Esophagus mucosa (tissue), 1 donor: ENCODE measurements at regions not wholly inside any gene's neighbourhood (a gene's known extent, or its start where the extent isn't known, plus 50 kb on each side); places are given as distances from the start of the nearest gene placed in this dataset.
"Not testable (repeated sequence)": the region's sequence is repeated elsewhere in the genome, so short reads cannot be mapped to it uniquely, and the experiment has no call there.

Source experiments
- ATAC-seq: fragments of 200-7000 bp; cut with Tn5 transposase; one replicate; pipeline ENCODE4 v1.9.1; 2020
- donor health status: DM: yes; HTN: yes; CAD: no.

DNA sequence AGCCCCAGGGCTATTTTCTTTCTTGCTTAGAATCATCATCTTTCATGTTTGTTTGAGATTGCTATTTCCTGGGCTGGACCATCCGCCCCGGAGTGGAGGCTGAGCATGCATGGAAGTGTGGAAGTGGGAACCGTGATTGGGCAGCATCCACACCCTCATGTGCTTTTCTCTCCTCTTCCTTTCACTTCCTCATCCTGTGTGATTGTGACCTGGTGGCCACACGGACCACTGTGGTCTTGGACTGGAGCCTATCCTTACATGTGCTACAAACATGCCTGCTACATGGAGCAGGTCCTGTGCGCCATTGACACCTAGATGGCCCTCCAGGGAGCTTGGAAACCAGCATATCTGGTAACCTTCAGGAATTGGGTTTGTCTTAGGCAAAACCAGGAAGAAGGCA, 175.9 kb upstream of the LCORL start:
- no peak for ATAC-seq

DNA sequence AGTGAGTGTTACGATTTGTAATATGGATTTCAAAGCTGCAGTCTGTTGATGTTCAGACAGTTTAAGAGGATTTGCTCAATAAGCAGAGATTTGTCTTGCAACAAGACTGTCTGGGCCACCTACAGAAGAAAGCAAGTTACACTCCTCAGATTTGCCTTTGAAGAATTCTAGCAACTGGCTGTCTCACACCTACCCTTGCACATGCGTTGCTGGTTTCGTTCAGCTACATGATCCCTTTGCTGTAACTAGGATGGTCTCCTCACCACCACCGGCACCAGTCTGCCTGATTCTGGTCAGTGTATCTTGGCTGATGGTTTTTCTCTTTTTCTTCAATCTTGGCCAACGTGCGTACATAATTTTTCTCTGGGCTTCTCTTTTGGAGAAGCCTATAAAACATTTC, 172.7 kb upstream of the LCORL start:
- no peak for ATAC-seq

DNA sequence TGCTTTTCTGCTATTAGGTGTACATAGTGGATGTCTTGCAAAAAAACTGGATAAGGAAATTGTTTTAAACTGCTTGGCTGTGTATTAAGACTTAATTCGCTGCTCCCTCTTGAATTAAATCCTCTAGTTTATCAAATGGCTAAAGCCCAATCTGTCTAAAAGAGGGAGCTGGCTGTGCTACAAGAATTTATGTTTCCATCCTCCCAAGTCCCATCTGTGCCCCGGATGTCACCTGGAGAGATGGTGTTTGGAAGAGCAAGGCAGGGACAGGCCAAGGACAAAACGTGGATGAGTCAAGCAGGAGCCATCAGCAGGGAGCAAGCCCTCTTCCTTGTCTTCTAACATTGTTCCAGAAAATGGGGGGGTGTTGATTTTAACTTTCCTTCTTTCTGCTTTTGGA, 171.3 kb upstream of the LCORL start:
- ATAC-seq: no peak

- no peak for ATAC-seq
Observed at GRCh38 chr4:18185491-18185890, 163.9 kb upstream of the LCORL start.

- ATAC-seq: no peak
Observed at GRCh38 chr4:18180892-18181291, 159.3 kb upstream of the LCORL start.

GRCh38 chr4:18180122-18180521, 158.6 kb upstream of the LCORL start:
- ATAC-seq: no peak

DNA sequence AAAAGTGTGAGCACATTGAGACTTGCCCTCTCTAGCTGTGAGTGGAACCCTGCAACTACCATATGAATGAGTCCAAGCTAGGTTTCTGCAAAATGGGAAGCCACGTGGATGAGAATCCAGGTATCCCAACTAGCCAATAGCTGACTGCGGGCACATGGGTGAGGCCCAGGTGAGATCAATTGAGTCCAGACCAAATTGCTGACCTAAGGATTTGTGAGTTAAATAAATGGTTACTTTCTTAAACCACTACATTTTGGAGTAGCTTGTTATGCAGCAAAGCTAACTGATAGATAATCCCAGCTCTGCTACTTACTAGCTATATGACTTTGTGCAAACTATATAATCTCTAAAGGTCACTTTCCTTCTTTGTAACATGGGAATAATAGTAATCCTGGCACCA, 150.3 kb upstream of the LCORL start:
- ATAC-seq: no peak

DNA sequence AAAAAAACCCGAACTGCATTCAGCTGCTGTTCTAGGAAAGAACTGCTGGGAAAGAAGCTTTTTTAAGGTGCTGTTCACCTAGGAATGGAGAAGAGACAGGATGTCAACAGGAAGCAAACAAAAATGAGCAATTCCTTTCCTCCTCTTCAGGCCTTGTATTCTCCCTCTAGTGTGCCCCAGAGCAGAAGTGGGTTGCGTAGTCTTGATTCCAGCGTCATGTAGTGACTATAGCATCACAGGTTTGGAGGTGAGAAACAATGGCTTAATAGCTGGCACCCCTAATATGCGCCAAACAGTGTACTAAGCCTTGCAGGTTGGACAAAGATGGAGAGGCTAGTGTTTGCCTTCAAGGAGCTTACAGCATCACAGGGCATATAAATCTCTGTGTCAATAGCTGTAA, 146.3 kb upstream of the LCORL start:
- no peak for ATAC-seq

DNA sequence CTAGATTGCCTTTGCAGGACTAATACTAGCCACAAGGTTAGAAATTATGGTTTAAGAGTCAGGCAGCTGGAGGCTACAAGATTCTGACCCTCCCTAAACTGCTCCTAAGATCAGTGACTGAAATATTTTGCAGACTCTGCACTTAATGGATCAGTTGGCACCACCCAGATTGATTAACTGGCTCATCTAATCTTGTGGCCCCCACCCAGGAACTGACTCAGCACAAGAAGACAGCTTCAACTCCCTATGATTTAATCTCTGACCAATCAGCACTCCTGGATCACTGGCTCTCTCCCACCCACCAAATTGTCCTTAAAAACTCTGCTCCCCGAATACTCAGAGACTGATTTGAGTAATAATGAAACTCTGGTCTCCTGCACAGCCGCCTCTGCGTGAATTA, 145.4 kb upstream of the LCORL start:
- ATAC-seq: no peak

- ATAC-seq: no peak
Observed at GRCh38 chr4:18162453-18162852, 140.9 kb upstream of the LCORL start.

- ATAC-seq: not testable (repeated sequence)
Observed at GRCh38 chr4:18159117-18159912, 137.8 kb upstream of the LCORL start.

DNA sequence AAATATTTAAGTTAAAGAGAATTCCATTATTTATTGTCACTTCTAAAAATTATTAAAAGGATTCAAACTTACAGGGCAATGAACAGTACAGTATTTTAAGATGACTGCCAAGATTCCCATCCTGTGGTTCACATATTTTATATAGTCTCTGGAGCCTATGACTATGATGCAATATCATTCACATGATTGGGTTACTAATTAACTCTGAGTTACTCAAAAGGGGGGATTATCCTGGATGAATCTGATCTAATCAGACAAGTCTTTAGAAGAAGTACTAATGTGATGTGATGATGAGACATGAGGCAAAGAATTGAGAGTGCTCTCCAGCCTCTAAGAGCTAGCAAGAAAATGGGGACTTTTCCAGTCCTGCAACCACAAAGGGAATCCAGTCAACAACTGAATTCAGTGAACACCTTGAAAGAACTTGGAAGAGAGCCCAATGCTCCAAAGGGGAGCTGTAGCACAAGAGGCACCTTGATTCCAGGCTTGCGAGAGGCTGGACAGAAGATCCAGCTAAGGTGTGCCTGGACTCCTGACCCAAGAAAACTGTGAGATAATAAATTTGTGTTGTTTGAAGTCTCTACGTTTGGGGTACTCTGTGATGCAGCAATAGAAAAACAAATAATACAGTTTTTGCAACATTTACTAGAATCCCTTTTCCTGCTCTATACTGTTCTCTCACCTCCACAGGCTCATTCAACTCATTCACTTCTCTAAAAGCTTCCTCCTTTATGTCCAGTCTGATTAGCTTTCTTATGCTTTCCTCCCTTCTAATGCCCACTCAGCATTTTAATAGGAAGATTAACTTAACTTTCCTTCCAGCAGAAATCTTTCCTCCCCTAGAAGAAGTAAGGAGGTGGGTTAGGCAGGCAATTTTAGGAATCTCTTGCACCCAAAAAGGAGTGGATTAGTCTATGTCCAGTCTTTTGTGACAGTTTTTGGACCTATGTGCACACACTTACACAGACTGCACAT, 133.8 kb upstream of the LCORL start:
- no peak for ATAC-seq

GRCh38 chr4:18138076-18138665, 116.6 kb upstream of the LCORL start:
- ATAC-seq: peak; percentile 98

GRCh38 chr4:18134111-18134510, 112.6 kb upstream of the LCORL start:
- ATAC-seq: no peak

DNA sequence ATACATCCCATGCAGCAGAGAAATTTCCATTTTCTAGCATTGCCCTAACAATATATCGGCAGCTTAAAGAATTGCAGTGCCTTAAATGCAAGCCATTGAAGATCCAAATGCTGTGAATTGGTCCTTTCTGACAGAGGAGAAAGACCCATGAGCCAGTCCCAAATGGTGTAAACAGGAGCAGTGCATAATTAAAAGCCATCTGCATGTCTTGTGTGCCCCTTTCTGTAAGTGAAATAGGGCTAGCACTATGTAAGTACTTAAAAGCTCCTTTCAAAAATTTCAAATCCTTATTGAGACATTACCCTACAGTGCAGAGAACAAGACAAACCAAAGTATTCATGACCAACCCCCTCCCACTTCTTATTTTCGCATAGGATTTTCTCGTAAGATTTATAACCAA, 108.7 kb upstream of the LCORL start:
- no peak for ATAC-seq

DNA sequence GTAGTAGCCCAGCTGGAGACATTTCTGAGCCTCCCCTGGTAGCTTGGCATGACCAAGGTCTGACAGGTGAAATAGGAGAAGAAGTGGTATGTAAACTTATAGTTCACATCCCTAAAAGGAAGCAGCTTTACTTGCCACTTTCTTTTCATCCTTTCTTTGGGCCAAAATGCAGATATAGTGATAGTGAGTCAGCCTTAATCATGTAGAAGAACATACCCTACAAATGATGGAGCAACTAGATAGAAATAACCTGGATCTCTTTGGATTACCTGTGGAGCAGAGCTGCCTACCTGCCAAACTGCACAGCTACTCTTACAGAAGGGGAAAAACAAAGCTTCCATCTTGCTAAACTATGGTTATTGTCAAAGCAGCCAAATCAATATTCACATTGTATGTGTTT, 106.7 kb upstream of the LCORL start:
- ATAC-seq: peak; percentile 17

GRCh38 chr4:18127030-18127429, 105.5 kb upstream of the LCORL start:
- peak; percentile 77 for ATAC-seq

DNA sequence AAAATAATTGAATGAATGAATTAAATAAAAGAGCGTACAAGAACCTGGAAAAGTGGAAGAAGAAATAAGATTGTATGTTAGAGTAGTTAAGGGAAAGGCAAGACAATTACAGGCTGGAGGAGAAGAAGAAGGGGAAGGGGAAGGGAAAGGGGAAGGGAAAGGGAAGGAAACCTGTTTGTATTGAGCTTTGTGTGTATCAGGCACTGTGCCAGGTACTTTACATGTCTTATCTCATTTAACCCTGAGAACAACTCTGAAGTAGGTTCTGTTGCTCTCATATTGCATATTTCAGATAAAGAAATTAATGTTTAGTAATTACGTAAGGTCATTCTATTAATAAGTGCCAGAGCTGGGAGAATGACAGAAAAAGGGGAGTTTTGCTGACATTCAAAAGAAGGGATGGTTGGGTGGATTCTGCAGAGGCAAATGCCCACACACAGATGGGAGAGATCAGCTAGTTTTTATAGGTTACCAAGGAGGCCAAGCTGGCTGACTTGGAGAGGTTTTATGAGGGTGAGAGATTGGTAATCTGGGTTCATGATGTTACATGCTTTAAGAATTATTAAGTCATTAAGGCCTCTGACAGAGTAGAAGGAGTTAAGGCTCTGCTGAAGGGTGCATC, 92.3 kb upstream of the LCORL start:
- no peak for ATAC-seq

GRCh38 chr4:18111081-18111480, 89.5 kb upstream of the LCORL start:
- peak; percentile 18 for ATAC-seq

- ATAC-seq: no peak
Observed at GRCh38 chr4:18110099-18110498, 88.5 kb upstream of the LCORL start.

- no peak for ATAC-seq
Observed at GRCh38 chr4:18109676-18110075, 88.1 kb upstream of the LCORL start.

DNA sequence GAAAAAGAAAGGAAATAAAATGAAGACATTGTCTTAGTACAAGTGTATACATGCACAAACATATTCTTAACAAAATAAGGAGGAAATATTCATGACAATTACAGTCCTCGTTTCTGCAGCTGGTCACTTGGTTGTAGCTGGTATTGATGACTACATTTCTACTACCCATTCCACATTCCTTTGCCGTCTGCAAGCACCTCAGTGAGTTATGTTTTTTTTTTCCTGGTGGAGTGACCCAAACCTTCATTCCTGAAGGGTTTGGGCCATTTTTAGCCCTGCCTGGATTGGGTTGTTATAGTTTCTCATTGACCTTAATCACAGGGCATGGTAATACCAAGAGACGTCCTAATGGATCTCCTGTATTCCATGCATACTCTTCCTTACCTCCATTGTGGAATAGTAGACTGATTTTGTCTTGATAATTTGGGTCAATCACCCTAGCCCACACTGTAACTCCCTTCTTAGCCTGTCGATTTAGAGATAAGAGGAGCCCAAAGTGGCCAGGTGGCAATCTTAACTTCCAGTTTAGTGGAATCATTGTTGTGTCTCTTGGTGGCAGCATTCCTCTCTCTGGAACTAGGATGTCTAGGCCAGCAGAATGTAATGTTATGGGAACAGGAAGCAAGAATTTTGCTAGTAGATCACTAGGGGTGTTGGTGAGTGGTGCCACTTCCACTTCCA, 86.4 kb upstream of the LCORL start:
- not testable (repeated sequence) for ATAC-seq
